ENCODE measurements at regions not wholly inside any gene's neighbourhood (a gene's known extent, or its start where the extent isn't known, plus 50 kb on each side); places are given as distances from the start of the nearest gene placed in this dataset.

DNA sequence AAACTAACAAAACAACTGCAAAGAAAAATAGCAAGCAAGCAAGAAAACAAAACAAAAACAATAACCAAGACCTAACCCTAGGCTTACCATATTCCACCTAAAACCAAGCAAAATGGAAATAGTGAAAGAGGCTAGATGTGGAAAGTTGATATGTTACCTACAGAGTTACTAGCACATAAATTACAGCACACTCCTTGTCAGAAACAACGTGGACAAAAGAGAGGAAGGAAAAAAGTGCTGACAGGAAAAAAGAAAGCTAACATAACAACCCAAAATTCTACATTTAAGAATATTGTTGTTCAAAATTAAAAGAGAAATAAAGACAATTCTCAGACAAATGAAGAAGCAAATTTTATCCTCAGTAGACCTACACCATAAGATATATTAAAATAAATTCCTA is 812.8 kb upstream of the NUDT12 start:
- ChIA-PET POLR2A (no interaction called here), CTCF (no interaction called here)
- no peak overlapping the region for H3K27ac ChIP-seq (ENCODE audit: extremely low read depth, low read depth, low read length)
- TF ChIP-seq ZNF555 (tag by site-specific recombination; conservative IDR thresholded peaks at IDR 0.05) = no peak
- no peak for TF ChIP-seq ZBTB48 (tag by site-specific recombination; IDR thresholded peaks at IDR 0.05)
- no peak for TF ChIP-seq ZFP3 (tag by site-specific recombination; IDR thresholded peaks at IDR 0.05; ENCODE audit: low read depth)
- no peak for TF ChIP-seq KLF9 (tag by site-specific recombination; IDR thresholded peaks at IDR 0.05; ENCODE audit: low read depth)
- TF ChIP-seq ZNF23 (tag by site-specific recombination; IDR thresholded peaks at IDR 0.05; ENCODE audit: borderline replicate concordance) = no peak
- TF ChIP-seq, protein P1, sequence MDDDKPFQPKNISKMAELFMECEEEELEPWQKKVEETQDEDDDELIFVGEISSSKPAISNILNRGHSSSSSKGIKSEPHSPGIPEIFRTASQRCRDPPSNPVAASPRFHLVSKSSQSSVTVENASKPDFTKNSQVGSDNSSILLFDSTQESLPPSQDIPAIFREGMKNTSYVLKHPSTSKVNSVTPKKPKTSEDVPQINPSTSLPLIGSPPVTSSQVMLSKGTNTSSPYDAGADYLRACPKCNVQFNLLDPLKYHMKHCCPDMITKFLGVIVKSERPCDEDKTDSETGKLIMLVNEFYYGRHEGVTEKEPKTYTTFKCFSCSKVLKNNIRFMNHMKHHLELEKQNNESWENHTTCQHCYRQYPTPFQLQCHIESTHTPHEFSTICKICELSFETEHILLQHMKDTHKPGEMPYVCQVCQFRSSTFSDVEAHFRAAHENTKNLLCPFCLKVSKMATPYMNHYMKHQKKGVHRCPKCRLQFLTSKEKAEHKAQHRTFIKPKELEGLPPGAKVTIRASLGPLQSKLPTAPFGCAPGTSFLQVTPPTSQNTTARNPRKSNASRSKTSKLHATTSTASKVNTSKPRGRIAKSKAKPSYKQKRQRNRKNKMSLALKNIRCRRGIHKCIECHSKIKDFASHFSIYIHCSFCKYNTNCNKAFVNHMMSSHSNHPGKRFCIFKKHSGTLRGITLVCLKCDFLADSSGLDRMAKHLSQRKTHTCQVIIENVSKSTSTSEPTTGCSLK (tag by site-specific recombination; IDR thresholded peaks at IDR 0.05) = no peak
- no peak for TF ChIP-seq ZNF600 (tag by site-specific recombination; IDR thresholded peaks at IDR 0.05)
- TF ChIP-seq ZNF366 (tag by site-specific recombination; conservative IDR thresholded peaks at IDR 0.05) = no peak
- TF ChIP-seq, protein P2, sequence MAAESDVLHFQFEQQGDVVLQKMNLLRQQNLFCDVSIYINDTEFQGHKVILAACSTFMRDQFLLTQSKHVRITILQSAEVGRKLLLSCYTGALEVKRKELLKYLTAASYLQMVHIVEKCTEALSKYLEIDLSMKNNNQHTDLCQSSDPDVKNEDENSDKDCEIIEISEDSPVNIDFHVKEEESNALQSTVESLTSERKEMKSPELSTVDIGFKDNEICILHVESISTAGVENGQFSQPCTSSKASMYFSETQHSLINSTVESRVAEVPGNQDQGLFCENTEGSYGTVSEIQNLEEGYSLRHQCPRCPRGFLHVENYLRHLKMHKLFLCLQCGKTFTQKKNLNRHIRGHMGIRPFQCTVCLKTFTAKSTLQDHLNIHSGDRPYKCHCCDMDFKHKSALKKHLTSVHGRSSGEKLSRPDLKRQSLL (tag by site-specific recombination; IDR thresholded peaks at IDR 0.05) = no peak
- no peak for TF ChIP-seq ZNF621 (tag by site-specific recombination; IDR thresholded peaks at IDR 0.05)
- TF ChIP-seq ZNF292 (tag by site-specific recombination; IDR thresholded peaks at IDR 0.05; ENCODE audit: borderline replicate concordance, low read depth) = no peak
- TF ChIP-seq ZNF558 (tag by site-specific recombination; IDR thresholded peaks at IDR 0.05) = no peak
- TF ChIP-seq ZXDB (tag by site-specific recombination; IDR thresholded peaks at IDR 0.05) = no peak
- TF ChIP-seq TCF7L2 (IDR thresholded peaks at IDR 0.05; ENCODE audit: borderline replicate concordance, low read depth, low read length) = no peak
- TF ChIP-seq, protein P3, sequence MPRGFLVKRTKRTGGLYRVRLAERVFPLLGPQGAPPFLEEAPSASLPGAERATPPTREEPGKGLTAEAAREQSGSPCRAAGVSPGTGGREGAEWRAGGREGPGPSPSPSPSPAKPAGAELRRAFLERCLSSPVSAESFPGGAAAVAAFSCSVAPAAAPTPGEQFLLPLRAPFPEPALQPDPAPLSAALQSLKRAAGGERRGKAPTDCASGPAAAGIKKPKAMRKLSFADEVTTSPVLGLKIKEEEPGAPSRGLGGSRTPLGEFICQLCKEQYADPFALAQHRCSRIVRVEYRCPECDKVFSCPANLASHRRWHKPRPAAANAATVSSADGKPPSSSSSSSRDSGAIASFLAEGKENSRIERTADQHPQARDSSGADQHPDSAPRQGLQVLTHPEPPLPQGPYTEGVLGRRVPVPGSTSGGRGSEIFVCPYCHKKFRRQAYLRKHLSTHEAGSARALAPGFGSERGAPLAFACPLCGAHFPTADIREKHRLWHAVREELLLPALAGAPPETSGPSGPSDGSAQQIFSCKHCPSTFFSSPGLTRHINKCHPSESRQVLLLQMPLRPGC (tag by site-specific recombination; IDR thresholded peaks at IDR 0.05) = no peak
- no peak for TF ChIP-seq ZSCAN30 (tag by site-specific recombination; IDR thresholded peaks at IDR 0.05)
- no peak for TF ChIP-seq ZNF354C (tag by site-specific recombination; IDR thresholded peaks at IDR 0.05; ENCODE audit: borderline replicate concordance, low read depth)
- TF ChIP-seq, protein P4, sequence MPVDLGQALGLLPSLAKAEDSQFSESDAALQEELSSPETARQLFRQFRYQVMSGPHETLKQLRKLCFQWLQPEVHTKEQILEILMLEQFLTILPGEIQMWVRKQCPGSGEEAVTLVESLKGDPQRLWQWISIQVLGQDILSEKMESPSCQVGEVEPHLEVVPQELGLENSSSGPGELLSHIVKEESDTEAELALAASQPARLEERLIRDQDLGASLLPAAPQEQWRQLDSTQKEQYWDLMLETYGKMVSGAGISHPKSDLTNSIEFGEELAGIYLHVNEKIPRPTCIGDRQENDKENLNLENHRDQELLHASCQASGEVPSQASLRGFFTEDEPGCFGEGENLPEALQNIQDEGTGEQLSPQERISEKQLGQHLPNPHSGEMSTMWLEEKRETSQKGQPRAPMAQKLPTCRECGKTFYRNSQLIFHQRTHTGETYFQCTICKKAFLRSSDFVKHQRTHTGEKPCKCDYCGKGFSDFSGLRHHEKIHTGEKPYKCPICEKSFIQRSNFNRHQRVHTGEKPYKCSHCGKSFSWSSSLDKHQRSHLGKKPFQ (tag by site-specific recombination; IDR thresholded peaks at IDR 0.05) = no peak
- no peak for TF ChIP-seq ZNF654 (tag by site-specific recombination; IDR thresholded peaks at IDR 0.05; ENCODE audit: low read depth)
- H3K9me3 ChIP-seq (ENCODE audit: control insufficient read depth, insufficient read depth, low read depth, low read length) = no peaks in the 10 kb centered on the region
- H3K36me3 ChIP-seq (ENCODE audit: control insufficient read depth in 2 of 2, insufficient read depth in 1 of 2, low read length in 2 of 2) = no peaks in the 10 kb centered on the region
- no peaks in the 10 kb centered on the region for H3K4me1 ChIP-seq (ENCODE audit: control insufficient read depth, insufficient read depth, low read length)
- no peak overlapping the region for H3K4me3 ChIP-seq (ENCODE audit: low read depth, low read length)

DNA sequence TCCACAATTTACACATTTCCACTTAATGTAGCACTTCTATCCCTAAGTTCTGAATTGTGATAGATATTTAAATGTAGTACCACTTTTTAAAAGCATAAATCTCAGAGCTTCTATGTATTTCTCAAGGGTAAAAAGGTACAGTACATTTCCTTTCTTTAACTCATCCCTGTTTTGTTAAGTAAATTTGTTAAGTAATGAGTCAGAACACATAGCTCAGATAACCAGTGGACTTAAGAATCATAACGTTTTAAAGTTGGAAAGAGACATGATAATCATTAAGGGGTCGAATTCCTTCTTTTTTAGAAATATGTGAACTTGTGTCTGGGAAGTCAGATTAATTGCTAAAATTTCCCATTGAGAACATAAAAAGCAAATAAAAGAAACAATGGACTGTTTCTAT is 810.2 kb upstream of the NUDT12 start:
- CTCF ChIA-PET = interaction anchor here (0.6 kb wide), 1 partner anchor 1811 kb away, joined by 5 read pairs; no protein-coding TSS in a partner anchor
- Histone ChIP-seq H3K4me3 (ENCODE audit: low read depth, low read length) (no peak overlapping the region), H3K4me1 (ENCODE audit: control insufficient read depth, insufficient read depth, low read length) (no peaks in the 10 kb centered on the region), H3K36me3 (ENCODE audit: control insufficient read depth in 2 of 2, insufficient read depth in 1 of 2, low read length in 2 of 2) (no peaks in the 10 kb centered on the region), H3K9me3 (ENCODE audit: control insufficient read depth, insufficient read depth, low read depth, low read length) (no peaks in the 10 kb centered on the region), H3K27ac (ENCODE audit: extremely low read depth, low read depth, low read length) (no peak overlapping the region)
- POLR2A ChIA-PET = no interaction called here
- TF ChIP-seq SP7 (tag by site-specific recombination; IDR thresholded peaks at IDR 0.05) = no peak
- TF ChIP-seq, protein P5, sequence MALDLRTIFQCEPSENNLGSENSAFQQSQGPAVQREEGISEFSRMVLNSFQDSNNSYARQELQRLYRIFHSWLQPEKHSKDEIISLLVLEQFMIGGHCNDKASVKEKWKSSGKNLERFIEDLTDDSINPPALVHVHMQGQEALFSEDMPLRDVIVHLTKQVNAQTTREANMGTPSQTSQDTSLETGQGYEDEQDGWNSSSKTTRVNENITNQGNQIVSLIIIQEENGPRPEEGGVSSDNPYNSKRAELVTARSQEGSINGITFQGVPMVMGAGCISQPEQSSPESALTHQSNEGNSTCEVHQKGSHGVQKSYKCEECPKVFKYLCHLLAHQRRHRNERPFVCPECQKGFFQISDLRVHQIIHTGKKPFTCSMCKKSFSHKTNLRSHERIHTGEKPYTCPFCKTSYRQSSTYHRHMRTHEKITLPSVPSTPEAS (tag by site-specific recombination; IDR thresholded peaks at IDR 0.05) = no peak
- TF ChIP-seq, protein P6, sequence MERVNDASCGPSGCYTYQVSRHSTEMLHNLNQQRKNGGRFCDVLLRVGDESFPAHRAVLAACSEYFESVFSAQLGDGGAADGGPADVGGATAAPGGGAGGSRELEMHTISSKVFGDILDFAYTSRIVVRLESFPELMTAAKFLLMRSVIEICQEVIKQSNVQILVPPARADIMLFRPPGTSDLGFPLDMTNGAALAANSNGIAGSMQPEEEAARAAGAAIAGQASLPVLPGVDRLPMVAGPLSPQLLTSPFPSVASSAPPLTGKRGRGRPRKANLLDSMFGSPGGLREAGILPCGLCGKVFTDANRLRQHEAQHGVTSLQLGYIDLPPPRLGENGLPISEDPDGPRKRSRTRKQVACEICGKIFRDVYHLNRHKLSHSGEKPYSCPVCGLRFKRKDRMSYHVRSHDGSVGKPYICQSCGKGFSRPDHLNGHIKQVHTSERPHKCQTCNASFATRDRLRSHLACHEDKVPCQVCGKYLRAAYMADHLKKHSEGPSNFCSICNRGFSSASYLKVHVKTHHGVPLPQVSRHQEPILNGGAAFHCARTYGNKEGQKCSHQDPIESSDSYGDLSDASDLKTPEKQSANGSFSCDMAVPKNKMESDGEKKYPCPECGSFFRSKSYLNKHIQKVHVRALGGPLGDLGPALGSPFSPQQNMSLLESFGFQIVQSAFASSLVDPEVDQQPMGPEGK (tag by site-specific recombination; IDR thresholded peaks at IDR 0.05) = no peak
- TF ChIP-seq, protein P7, sequence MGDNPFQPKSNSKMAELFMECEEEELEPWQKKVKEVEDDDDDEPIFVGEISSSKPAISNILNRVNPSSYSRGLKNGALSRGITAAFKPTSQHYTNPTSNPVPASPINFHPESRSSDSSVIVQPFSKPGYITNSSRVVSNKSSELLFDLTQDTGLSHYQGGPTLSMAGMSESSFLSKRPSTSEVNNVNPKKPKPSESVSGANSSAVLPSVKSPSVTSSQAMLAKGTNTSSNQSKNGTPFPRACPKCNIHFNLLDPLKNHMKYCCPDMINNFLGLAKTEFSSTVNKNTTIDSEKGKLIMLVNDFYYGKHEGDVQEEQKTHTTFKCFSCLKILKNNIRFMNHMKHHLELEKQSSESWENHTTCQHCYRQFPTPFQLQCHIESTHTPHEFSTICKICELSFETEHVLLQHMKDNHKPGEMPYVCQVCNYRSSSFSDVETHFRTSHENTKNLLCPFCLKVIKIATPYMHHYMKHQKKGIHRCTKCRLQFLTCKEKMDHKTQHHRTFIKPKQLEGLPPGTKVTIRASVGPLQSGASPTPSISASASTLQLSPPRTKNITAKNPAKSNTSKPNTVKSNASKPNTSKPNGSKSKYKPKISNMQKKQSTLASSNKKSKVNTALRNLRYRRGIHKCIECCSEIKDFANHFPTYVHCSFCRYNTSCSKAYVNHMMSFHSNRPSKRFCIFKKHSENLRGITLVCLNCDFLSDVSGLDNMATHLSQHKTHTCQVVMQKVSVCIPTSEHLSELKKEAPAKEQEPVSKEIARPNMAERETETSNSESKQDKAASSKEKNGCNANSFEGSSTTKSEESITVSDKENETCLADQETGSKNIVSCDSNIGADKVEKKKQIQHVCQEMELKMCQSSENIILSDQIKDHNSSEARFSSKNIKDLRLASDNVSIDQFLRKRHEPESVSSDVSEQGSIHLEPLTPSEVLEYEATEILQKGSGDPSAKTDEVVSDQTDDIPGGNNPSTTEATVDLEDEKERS (tag by site-specific recombination; IDR thresholded peaks at IDR 0.05) = no peak
- no peak for TF ChIP-seq ZNF558 (tag by site-specific recombination; IDR thresholded peaks at IDR 0.05)

All from HEK293 (cell line).